UCSD-AML1 (cell line): ENCODE measurements at regions not wholly inside any gene's neighbourhood (a gene's known extent, or its start where the extent isn't known, plus 50 kb on each side); places are given as distances from the start of the nearest gene placed in this dataset.
"Not testable (repeated sequence)": the region's sequence is repeated elsewhere in the genome, so short reads cannot be mapped to it uniquely, and the experiment has no call there.

Source experiments
- DNase-seq: peaks from one replicate; lab custom pipeline; 2025; ENCODE audit not compliant: unreplicated experiment; lab: John Stamatoyannopoulos, UW

GRCh38 chr11:82225930-82226329 lies 507.7 kb downstream of the FAM181B start:
- DNase-seq: no peak

- no peak for DNase-seq
These were observed 508.2 kb downstream of the FAM181B start for GRCh38 chr11:82225502-82225901.

GRCh38 chr11:82216927-82217570 lies 516.6 kb downstream of the FAM181B start:
- DNase-seq: no peak

GRCh38 chr11:82210011-82210410 lies 523.7 kb downstream of the FAM181B start:
- no peak for DNase-seq

GRCh38 chr11:82195283-82195682 lies 538.4 kb downstream of the FAM181B start:
- DNase-seq: no peak

- no peak for DNase-seq
These were observed 539.1 kb downstream of the FAM181B start for GRCh38 chr11:82194521-82194920.

GRCh38 chr11:82191695-82192094 lies 542.0 kb downstream of the FAM181B start:
- DNase-seq: no peak

- no peak for DNase-seq
These were observed 547.7 kb downstream of the FAM181B start for GRCh38 chr11:82185925-82186324.

GRCh38 chr11:82184966-82185365 lies 548.7 kb downstream of the FAM181B start:
- DNase-seq: no peak

- DNase-seq: no peak
These were observed 550.3 kb downstream of the FAM181B start for GRCh38 chr11:82183346-82183745.

- not testable (repeated sequence) for DNase-seq
These were observed 551.0 kb downstream of the FAM181B start for GRCh38 chr11:82182697-82183096.

- DNase-seq: not testable (repeated sequence)
These were observed 551.9 kb downstream of the FAM181B start for GRCh38 chr11:82181796-82182195.

GRCh38 chr11:82176945-82177344 lies 556.7 kb downstream of the FAM181B start:
- DNase-seq: no peak

GRCh38 chr11:82176365-82176764 lies 557.3 kb downstream of the FAM181B start:
- no peak for DNase-seq

- no peak for DNase-seq
These were observed 559.1 kb downstream of the FAM181B start for GRCh38 chr11:82174610-82175009.

GRCh38 chr11:82146789-82147188 lies 586.9 kb downstream of the FAM181B start:
- DNase-seq: no peak

- DNase-seq: no peak
These were observed 614.7 kb downstream of the FAM181B start for GRCh38 chr11:82118946-82119345.

GRCh38 chr11:82117362-82117761 lies 616.3 kb downstream of the FAM181B start:
- DNase-seq: no peak

- peak; percentile 3 for DNase-seq
These were observed 628.2 kb downstream of the FAM181B start for GRCh38 chr11:82105331-82105998.

- no peak for DNase-seq
These were observed 640.8 kb downstream of the FAM181B start for GRCh38 chr11:82092904-82093303.

- DNase-seq: no peak
These were observed 644.2 kb downstream of the FAM181B start for GRCh38 chr11:82089426-82089825.

GRCh38 chr11:82085493-82085892 lies 648.2 kb downstream of the FAM181B start:
- peak; percentile 3 for DNase-seq

- DNase-seq: no peak
These were observed 650.7 kb downstream of the FAM181B start for GRCh38 chr11:82082976-82083375.
